CD4-positive, alpha-beta T cell treated with Interleukin-21 for 1 hour (primary cell): ENCODE measurements at regions not wholly inside any gene's neighbourhood (a gene's known extent, or its start where the extent isn't known, plus 50 kb on each side); places are given as distances from the start of the nearest gene placed in this dataset.

Source experiments
- DNase-seq: peaks from one replicate; pipeline ENCODE4 v3.0.0-alpha.2; 2020

DNA sequence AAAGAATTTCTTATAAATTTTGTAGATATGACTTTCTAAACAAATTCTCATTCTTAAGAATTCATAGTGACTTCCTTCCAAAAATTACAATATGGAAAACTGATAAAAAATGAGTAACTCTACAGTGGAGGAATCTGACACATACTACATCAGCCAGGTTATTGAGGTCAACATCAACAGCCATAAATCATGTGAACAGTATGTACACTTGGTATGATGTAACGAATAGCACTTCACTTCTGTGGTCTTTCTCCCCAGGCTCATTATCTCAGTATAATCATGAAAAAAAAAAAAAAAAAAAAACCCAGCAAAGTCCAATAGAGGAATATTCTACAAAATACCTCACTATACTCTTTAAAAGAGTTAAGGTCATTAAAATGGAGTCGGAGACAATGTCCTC lies 111.2 kb upstream of the SUCLG2 start:
- DNase-seq: no peak

GRCh38 chr3:67745296-67745695 lies 90.9 kb upstream of the SUCLG2 start:
- no peak for DNase-seq

DNA sequence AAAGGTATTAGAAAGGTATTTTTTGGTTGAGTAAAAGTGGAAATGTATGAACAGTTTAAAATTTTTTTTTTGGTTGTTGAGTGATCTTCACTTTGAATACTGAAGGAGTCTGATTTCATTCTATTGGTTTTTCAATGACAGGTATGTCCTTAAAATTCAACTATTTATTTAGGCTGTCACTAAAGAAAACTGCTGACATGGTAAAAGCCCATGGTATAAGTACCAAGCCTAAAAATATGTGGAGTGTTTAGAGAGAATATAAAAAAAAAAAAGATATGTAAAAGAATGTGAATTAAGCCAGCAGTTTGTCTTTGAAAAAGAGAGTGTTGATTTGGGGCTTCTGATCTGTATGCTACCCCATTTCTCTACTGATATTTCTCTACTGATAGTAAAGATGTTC lies 90.3 kb upstream of the SUCLG2 start:
- no peak for DNase-seq

- DNase-seq: no peak
These were observed 85.4 kb upstream of the SUCLG2 start for GRCh38 chr3:67739851-67740250.

DNA sequence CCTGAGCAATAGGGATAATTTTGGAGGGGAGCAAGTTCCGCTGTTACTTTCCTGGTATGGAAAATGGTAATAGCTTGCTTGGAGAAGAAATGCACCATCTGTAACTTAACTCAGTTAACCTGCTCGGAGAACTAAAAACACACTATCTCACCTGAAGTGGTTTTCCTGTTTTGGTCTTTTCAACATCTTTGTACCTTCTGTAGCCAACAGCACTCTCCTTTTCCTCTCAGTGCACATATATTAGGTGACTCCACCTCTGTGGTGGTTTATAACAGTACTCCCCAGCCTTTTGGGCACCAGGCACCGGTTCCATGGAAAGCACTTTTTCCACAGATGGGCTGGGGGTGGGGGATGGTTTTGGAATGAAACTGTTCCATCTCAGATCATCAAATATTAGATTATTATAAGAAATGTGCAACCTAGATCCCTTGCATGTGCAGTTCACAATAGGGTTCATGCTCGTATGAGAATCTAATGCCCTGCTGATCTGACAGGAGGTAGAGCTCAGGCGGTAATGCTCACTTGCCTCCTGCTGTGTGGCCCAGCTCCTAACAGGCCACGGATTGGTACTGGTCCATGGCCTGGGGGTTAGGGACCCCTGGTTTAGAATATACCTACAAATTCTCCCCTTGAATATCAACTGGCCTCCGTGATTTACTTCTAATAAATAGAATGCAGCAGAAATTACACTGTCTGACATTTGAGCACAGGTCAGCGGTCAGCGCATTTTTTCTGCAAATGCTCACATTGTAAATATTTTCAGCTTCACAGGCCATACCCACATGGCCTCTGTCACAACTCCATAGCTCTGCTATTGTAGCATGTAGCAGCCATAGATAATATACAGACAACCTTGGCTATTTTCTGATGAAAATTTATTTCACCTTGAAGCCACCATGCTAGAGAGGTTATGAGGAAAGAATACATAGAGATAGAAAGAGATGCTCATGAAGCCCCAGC lies 83.8 kb upstream of the SUCLG2 start:
- peak; percentile 20 for DNase-seq

- no peak for DNase-seq
These were observed 82.7 kb upstream of the SUCLG2 start for GRCh38 chr3:67737140-67737539.

- no peak for DNase-seq
These were observed 79.0 kb upstream of the SUCLG2 start for GRCh38 chr3:67733269-67733950.

- no peak for DNase-seq
These were observed 70.0 kb upstream of the SUCLG2 start for GRCh38 chr3:67724434-67724833.

DNA sequence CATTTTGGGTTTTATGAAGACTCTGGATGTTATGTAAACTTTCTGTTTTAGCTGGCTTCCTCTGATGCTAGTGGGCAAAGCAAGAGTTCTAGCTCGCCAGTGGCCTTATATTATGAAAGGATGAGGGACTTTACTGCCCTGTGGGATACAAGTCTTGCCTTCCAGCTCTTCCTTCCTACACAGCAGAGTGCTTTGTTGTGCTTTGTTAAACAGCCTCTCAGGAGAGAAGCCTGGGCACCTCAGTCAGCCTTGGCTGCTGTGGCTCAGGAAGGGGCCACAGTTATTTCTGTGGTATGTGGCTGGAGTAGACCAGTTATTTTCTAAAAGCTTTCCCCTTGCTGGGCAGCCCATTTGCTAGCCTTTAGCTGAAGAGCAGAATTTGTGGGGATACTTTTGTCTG lies 69.5 kb upstream of the SUCLG2 start:
- DNase-seq: no peak

DNA sequence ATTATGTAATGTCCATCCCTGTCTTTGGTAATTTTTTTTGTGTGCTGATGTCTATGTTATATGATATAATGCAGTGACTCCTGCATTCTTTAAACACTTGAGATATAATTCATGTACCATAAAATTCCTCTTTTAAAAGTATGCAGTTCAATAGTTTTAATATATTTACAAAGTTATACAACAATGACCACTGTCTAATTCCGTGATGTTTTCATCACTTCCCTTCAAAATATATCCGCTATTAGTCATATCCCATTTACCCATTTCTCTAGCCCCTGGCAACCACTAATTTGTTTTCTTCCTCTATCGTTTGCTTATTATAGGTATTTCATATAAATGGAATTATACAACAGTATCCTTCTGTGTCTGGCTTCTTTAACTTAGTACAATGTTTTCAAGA lies 64.9 kb upstream of the SUCLG2 start:
- DNase-seq: no peak

- no peak for DNase-seq
These were observed 61.6 kb upstream of the SUCLG2 start for GRCh38 chr3:67715971-67716370.

DNA sequence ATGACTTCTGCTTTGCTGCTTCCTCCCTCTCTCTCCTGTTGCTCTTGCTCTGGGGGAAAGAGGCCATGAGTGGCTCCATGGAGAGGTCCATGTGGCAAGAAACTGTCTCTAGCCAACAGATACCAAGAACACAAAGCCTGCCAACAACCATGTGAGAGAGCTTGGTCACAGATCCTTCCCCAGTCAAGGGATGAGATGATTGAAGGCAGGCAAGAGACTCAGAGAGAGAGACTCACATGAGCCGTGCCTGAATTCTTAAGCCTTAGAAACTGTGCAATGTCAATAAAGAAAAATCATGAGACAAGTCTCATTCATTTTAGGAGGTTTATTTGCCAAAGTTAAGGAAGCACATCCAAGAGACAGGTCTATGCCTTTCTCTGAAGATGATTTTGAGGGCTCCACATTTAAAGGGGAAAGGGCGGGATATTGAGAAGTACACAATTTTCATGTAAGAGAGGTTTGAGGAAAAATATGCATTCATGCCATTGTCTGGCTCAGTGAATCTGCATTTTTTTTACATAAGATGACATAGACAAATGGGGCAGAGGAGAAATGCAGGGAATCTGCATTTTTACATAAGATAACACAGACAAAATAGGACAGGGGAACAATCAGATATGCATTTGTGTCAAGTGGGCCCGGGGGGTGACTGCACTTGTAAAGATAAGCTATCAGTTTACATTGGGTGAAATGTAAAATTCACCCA lies 59.5 kb upstream of the SUCLG2 start:
- DNase-seq: no peak

DNA sequence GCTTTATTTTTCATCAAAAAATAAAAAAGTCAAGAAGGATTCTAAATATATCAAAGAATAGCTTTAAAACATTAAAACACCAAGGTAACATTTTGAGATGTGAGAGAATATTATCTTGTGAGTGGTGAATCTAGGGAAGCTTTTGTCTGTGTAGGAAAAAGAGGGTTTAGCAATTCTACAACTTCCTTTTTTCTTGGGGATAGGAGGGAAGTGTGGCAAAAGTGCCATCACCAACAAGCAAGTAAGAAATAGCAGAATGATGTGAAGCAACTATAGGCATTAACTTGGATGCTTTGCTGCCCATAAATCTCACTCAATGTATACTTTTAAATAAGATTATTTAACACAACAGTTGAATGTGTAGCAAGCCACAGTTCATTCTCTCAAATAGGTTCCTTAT lies 57.8 kb upstream of the SUCLG2 start:
- DNase-seq: no peak

- DNase-seq: no peak
These were observed 56.0 kb upstream of the SUCLG2 start for GRCh38 chr3:67710396-67710795.

DNA sequence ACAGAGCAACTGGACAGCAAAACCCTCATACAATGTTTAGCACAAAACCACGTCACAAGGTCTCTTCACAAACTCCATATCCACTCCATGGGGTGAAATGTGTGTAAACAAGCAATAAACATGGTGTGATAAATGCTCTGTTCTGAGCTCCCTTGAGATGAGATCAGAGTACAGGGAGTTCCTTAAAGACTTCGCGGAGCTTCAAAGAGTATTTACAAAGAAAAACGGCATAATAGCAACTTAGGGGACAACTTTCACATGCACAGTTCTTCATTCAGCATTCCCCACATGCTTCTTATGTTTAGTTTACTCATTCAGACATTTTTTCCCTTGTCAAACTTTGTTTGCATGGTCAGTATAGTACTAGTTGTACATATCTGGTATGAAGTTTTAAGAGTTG lies 52.5 kb upstream of the SUCLG2 start:
- no peak for DNase-seq

DNA sequence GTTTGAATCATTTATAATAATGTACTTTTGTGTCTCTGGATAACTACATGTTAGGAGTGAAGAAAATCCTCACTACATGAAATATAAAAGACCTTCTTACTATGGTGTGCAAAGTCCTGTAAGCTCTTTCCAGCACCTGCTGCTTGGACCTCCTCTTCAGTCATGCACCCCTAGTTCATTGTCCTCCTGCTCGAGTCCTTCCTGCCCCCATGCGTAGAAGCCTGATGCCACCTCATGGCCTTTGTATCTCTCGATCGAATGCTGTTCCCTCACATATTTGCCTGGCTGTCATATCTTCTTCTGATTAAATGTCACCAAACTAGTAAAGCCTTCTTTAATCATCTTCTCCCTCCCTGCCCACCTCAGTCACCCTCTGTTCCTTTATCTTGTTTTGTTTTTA lies 49.9 kb upstream of the SUCLG2 start:
- DNase-seq: no peak
